GM11168 (cell line): ENCODE measurements at regions not wholly inside any gene's neighbourhood (a gene's known extent, or its start where the extent isn't known, plus 50 kb on each side); places are given as distances from the start of the nearest gene placed in this dataset.

Experiments used
- in situ Hi-C: fragments of 300-500 bp; cut with MboI; formaldehyde crosslinking; loops from one replicate; pipeline ENCODE4 v1.12.0; 2022; ENCODE audit warnings: low sequenced_read_pairs; ENCODE audit not compliant: unreplicated experiment

DNA sequence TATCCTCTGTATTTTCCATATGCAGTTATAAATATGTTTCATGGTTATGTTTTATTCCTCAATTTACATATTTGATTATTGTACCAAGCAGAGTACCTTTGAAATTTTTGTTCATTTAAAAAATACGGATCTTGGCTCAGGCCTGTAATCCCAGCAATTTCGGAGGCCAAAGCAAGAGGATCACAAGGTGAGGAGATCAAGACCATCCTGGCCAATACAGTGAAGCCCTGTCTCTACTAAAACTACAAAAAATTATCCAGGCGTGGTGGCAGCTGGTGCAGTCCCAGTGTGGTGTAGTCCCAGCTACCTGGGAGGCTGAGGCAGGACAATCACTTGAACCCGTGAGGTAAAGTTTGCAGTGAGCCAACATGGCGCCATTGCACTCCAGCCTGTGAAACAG is 251.2 kb upstream of the TPTE start:
- in situ Hi-C loops: loop anchor here (5.0 kb wide), 1 partner anchor 57 kb away; no protein-coding TSS in a partner anchor

DNA sequence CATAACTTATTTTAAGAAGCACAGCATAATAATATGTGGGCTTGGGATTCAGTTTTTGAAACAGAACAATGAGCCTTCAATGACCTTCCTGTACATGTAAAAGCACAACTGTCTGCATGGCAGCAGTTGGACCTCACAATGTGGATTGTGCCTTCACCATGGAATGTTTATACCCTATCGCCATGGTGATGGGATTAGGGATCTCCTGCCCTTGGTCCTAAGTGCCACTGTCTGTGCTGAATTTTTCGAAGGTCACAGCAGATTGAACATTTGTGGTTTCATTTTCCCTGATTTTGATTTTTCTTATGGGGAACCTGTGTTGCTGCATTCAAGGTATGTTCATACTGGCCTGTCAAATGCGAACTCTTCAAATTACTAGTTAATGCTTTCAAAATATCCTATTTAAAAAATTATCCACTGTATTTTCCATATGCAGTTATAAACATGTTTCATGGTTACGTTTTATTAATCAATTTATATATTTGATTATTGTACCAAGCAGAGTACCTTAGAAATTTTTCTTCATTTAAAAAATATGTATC is 249.6 kb upstream of the TPTE start:
- in situ Hi-C loops: loop anchor here (5.0 kb wide), 1 partner anchor 56 kb away; no protein-coding TSS in a partner anchor

DNA sequence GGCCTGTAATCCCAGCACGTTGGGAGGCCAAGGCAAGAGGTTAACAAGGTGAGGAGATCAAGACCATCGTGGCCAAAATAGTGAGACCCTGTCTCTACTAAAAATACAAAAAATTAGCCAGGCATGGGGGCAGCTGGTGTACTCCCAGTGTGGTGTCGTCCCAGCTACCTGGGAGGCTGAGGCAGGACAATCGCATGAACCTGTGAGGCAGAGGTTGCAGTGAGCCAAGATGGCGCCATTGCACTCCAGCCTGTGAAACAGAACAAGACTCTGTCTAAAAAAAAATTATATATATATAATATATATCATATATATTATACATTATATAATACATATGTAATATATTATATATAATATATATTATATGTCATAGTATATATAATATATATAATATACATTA is 249.2 kb upstream of the TPTE start:
- in situ Hi-C loops: loop anchor here (5.0 kb wide), 1 partner anchor 55 kb away; no protein-coding TSS in a partner anchor

DNA sequence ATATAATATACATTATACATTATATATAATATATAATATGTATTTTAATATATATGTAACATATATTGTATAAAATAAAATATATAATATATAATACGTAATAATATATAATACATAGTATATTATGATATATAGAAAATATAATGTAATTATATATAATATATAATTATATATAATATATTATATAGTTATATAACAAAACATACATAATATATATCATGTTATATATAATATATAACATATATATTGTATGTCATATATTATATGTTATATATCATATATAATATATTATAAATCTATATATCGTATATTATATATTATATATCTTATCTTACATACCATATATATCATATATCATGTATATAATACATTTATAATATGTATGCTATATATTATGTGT is 248.2 kb upstream of the TPTE start:
- in situ Hi-C loops: loop anchor here (5.0 kb wide), 1 partner anchor 54 kb away; no protein-coding TSS in a partner anchor

DNA sequence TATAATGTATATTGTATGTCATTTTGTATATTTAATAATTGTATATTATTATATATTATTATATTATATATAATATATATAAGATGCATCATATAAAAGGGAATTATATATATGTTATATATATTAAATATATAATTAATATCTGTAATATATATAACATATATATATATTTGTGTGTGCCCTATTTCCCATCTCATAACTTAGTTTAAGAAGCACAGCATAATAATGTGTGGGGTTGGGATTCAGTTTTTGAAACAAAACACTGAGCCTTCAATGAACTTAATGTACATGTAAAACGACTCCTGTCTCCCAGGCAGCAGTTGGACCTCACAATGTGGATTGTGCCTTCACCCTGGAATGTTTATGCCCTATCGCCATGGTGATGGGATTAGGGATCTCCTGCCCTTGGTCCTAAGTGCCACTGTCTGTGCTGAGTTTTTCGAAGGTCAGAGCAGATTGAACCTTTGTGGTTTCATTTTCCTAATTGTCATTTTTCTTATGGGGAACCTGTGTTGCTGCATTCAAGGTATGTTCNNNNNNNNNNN is 247.5 kb upstream of the TPTE start:
- in situ Hi-C loops: loop anchor here (5.0 kb wide), 1 partner anchor 53 kb away; no protein-coding TSS in a partner anchor
